IPS-20b (cell line): ENCODE measurements at regions not wholly inside any gene's neighbourhood (a gene's known extent, or its start where the extent isn't known, plus 50 kb on each side); places are given as distances from the start of the nearest gene placed in this dataset.
"Not testable (repeated sequence)": the region's sequence is repeated elsewhere in the genome, so short reads cannot be mapped to it uniquely, and the experiment has no call there.

Experiments
- H3K27ac ChIP-seq: one replicate; pipeline ENCODE4 v1.5.1; 2013; ENCODE audit warnings: low read length
- H3K27me3 ChIP-seq: 2 replicates; pipeline ENCODE4 v1.6.1; 2013; ENCODE audit warnings: mild to moderate bottlenecking, low read length, inconsistent platforms; ENCODE audit not compliant: insufficient read depth
- H3K36me3 ChIP-seq: 2 replicates; pipeline ENCODE4 v1.6.1; 2013; ENCODE audit warnings: low read depth, mild to moderate bottlenecking, inconsistent platforms, low read length, moderate library complexity; ENCODE audit not compliant: insufficient read depth
- H3K4me1 ChIP-seq: 2 replicates; pipeline ENCODE4 v1.6.1; 2013; ENCODE audit warnings: mild to moderate bottlenecking, control low read depth, inconsistent platforms, low read length, moderate library complexity; ENCODE audit not compliant: insufficient read depth
- H3K4me3 ChIP-seq: 2 replicates; pipeline ENCODE4 v1.5.1; 2013; ENCODE audit warnings: mild to moderate bottlenecking, low read length, inconsistent platforms
- H3K9ac ChIP-seq: 2 replicates; pipeline ENCODE4 v1.6.1; 2013; ENCODE audit warnings: low read depth, mild to moderate bottlenecking, inconsistent platforms, low read length, moderate library complexity
- H3K9me3 ChIP-seq: 2 replicates; pipeline ENCODE4 v1.6.1; 2013; ENCODE audit warnings: mild to moderate bottlenecking, low read depth, low read length, inconsistent platforms; ENCODE audit not compliant: insufficient read depth

DNA sequence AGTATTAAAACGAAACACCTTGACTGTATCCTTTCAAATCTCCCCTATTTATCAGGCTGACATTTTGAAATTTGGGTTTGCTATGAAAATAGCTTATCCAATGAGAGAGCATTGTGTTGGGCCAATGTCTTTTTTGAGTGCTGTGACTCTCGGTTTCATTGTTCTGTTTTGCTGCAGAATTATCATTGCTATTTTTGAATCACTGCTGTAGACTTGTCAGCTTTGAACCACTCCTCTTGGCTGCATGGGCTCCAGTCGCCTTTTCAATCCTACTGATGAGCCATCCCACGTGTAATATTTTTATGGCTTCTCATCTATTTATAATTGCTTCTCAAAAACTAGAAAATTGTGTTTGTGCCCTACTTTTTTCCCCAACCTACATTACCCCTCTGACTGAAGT lies 322.8 kb downstream of the LNPK start:
- H3K9me3 ChIP-seq = no peaks in the 10 kb centered on the region
- H3K4me3 ChIP-seq = no peak overlapping the region
- H3K4me1 ChIP-seq = no peaks in the 10 kb centered on the region
- no peak overlapping the region for H3K9ac ChIP-seq
- H3K27me3 ChIP-seq = no peaks in the 10 kb centered on the region
- H3K27ac ChIP-seq = no peak overlapping the region
- no peaks in the 10 kb centered on the region for H3K36me3 ChIP-seq

DNA sequence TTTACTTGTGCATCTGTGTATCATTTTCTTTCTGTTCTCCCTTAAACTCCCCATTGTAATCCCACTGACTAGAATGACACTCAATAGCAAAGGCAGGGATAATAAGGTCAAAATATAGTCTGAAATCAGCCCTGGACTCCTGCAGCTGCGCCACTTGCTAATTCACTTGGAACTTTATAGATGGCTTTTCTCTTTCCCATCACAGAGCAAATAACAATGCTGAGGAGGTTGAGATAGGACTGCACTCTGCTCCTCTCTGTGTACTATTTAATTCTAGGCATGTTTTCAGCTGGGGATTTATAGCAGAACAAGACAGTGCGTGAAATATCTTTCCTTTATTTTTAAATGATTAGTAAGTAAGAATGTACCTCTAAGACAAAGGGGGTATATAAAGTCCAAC lies 324.2 kb downstream of the LNPK start:
- Histone ChIP-seq H3K9me3 (no peaks in the 10 kb centered on the region), H3K27me3 (no peaks in the 10 kb centered on the region), H3K4me3 (no peak overlapping the region)

DNA sequence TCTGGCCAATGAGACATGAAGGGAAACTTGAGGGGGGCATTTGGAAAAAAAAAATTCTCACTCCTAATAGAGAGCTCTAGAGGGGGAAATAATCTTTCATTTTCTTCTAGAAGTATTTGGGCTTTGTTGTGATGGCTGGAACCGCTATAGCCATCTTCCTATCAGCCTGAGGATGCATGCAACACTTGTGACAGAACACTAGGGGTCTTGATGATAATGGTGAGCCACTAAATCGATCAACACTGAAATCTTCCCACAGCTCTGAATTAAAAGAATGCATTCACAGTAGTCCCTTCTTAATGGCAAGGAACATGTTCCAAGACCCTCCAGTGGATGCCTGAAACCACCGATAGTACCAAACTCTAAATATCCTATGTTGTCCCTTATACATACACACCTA lies 325.3 kb downstream of the LNPK start:
- Histone ChIP-seq H3K9me3 (no peaks in the 10 kb centered on the region), H3K36me3 (no peaks in the 10 kb centered on the region), H3K4me3 (no peak overlapping the region), H3K27ac (no peak overlapping the region), H3K9ac (no peak overlapping the region), H3K27me3 (no peaks in the 10 kb centered on the region), H3K4me1 (no peaks in the 10 kb centered on the region)

More for the DNA sequence above, 324.2 kb downstream of the LNPK start:
- H3K36me3 ChIP-seq = no peaks in the 10 kb centered on the region
- H3K9ac ChIP-seq = no peak overlapping the region; the same call in 1 of the 2 replicates
- no peak overlapping the region for H3K27ac ChIP-seq
- no peaks in the 10 kb centered on the region for H3K4me1 ChIP-seq

DNA sequence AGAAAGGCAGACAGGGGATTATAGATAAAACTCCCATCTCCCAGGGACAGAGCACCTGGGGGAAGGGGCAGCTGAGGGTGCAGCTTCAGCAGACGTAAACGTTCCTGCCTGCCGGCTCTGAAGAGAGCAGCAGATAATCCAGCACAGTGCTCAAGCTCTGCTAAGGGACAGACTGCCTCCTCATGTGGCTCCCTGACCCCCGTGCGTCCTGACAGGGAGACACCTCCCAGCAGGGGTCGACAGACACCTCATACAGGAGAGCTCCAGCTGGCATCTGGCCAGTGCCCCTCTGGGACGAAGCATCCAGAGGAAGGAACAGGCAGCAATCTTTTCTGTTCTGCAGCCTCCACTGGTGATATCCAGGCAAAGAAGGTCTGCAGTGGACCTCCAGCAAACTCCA lies 333.3 kb downstream of the LNPK start:
- H3K36me3 ChIP-seq, H3K4me1 ChIP-seq, H3K4me3 ChIP-seq, H3K9me3 ChIP-seq, H3K9ac ChIP-seq, H3K27ac ChIP-seq, H3K27me3 ChIP-seq: not testable (repeated sequence)

DNA sequence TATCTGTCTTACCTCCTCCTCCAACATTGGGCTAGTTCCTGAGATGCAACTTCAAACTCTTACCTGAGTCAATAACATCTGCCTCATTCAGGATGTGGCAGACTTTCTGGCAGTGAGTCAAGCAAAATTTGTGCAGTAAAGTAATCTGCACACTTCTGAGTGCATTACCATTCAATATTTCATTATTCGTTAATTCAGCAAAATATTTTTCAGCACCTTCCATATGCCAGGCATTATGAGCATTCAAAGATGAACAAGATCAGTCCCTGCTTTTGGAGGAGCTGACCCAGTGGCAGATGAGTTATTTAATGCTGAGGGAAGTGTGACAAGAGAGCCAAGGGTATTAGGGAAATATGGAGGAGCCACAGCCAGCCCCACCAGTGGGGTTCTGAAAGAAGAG lies 339.7 kb downstream of the LNPK start:
- Histone ChIP-seq H3K36me3 (no peaks in the 10 kb centered on the region), H3K9ac (no peak overlapping the region)

GRCh38 chr2:175648577-175649063 lies 353.4 kb downstream of the LNPK start:
- no peaks in the 10 kb centered on the region for H3K27me3 ChIP-seq
- H3K36me3 ChIP-seq = no peaks in the 10 kb centered on the region
- H3K4me3 ChIP-seq = no peak overlapping the region
- H3K9ac ChIP-seq = no peak overlapping the region
- peaks cover 6% of the 10 kb centered on the region; the same call in 1 of the 2 replicates for H3K9me3 ChIP-seq
- no peak overlapping the region for H3K27ac ChIP-seq
- no peaks in the 10 kb centered on the region for H3K4me1 ChIP-seq

More for the DNA sequence above, 339.7 kb downstream of the LNPK start:
- no peaks in the 10 kb centered on the region for H3K4me1 ChIP-seq
- H3K27me3 ChIP-seq = no peaks in the 10 kb centered on the region
- no peaks in the 10 kb centered on the region for H3K9me3 ChIP-seq
- no peak overlapping the region for H3K27ac ChIP-seq
- no peak overlapping the region for H3K4me3 ChIP-seq

- peaks cover 6% of the 10 kb centered on the region; the same call in 1 of the 2 replicates for H3K9me3 ChIP-seq
- no peak overlapping the region for H3K4me3 ChIP-seq
- no peak overlapping the region for H3K9ac ChIP-seq
- no peaks in the 10 kb centered on the region for H3K36me3 ChIP-seq
- no peak overlapping the region for H3K27ac ChIP-seq
- no peaks in the 10 kb centered on the region for H3K27me3 ChIP-seq
- no peaks in the 10 kb centered on the region for H3K4me1 ChIP-seq
Observed at GRCh38 chr2:175647058-175647457, 355.0 kb downstream of the LNPK start.

DNA sequence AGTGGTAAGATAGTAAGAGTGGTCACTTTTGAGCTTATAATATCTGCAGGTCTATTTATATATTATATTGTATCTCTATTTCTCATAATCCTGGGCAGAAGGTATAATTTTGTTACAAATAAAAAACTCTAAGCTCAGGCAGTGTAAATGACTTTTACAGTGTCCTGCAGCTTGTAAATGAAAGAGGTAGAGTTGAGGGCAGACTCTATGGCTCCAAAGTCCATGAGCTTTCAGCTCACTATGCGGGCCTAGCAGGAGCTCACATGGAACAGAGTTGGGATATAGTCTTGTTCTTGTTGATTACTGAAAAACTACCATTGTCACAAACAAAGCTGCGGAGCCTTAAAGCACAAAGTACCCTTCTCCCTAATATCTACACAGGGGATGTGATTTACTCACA lies 361.4 kb downstream of the LNPK start:
- Histone ChIP-seq H3K27ac (no peak overlapping the region), H3K4me3 (no peak overlapping the region), H3K27me3 (no peaks in the 10 kb centered on the region)

DNA sequence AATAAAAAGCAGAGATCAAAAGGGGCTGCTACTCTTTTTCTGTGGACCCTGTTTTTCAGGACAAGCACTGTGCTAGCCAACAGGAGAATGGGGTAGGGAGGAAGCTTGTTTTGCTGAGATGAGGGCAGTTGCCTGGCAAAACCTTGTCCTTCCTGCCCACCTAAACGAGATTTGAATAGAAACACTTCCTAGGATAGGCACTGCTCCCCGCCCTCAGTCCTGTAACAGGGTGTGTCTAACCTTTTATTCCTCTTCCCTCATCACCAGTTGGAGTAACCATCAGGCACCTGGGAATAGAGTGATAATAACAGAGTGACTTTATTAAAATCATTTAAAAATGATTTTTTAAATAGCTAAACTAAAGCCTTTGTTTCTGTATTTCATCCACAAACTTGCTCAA lies 368.8 kb downstream of the LNPK start:
- no peak overlapping the region for H3K9ac ChIP-seq
- H3K9me3 ChIP-seq = no peaks in the 10 kb centered on the region
- H3K27ac ChIP-seq = no peak overlapping the region
- no peaks in the 10 kb centered on the region for H3K4me1 ChIP-seq
- H3K36me3 ChIP-seq = no peaks in the 10 kb centered on the region
- no peaks in the 10 kb centered on the region for H3K27me3 ChIP-seq
- no peak overlapping the region for H3K4me3 ChIP-seq

More for the DNA sequence above, 361.4 kb downstream of the LNPK start:
- no peak overlapping the region for H3K9ac ChIP-seq
- no peaks in the 10 kb centered on the region for H3K36me3 ChIP-seq
- H3K4me1 ChIP-seq = no peaks in the 10 kb centered on the region
- H3K9me3 ChIP-seq = no peaks in the 10 kb centered on the region

DNA sequence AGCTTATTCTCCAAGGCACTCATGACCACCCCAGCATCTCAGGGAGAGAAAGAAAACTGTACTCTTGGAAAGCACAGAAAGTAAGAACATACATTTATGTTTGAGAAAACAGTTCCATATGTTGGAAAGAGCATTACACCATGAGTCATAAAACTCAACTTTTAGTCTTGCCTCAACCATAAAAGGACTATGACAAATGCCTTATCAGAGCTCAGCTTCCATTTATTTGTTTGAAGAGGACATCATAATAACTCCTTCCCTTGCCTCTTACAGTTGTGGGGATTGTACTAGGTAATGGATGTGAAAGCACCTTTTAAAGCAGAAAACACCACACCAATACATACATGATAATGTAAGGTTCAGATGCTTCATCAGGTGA lies 370.8 kb downstream of the LNPK start:
- Histone ChIP-seq H3K27ac (no peak overlapping the region), H3K36me3 (no peaks in the 10 kb centered on the region), H3K4me1 (no peaks in the 10 kb centered on the region), H3K27me3 (no peaks in the 10 kb centered on the region), H3K4me3 (no peak overlapping the region), H3K9me3 (no peaks in the 10 kb centered on the region), H3K9ac (no peak overlapping the region)

- Histone ChIP-seq H3K4me3 (no peak overlapping the region), H3K27me3 (no peaks in the 10 kb centered on the region), H3K36me3 (no peaks in the 10 kb centered on the region), H3K9ac (no peak overlapping the region), H3K4me1 (no peaks in the 10 kb centered on the region), H3K9me3 (no peaks in the 10 kb centered on the region), H3K27ac (no peak overlapping the region)
Observed at GRCh38 chr2:175630280-175631244, 371.5 kb downstream of the LNPK start.

- Histone ChIP-seq H3K9ac (no peak overlapping the region), H3K36me3 (no peaks in the 10 kb centered on the region), H3K4me1 (peaks cover 3% of the 10 kb centered on the region; the same call in 1 of the 2 replicates), H3K4me3 (no peak overlapping the region), H3K9me3 (no peaks in the 10 kb centered on the region), H3K27me3 (no peaks in the 10 kb centered on the region), H3K27ac (no peak overlapping the region)
Observed at GRCh38 chr2:175628243-175628642, 373.8 kb downstream of the LNPK start.
